Astrocyte of the cerebellum (primary cell): ENCODE measurements at regions not wholly inside any gene's neighbourhood (a gene's known extent, or its start where the extent isn't known, plus 50 kb on each side); places are given as distances from the start of the nearest gene placed in this dataset.

Source experiments
- DNase-seq: peaks from one replicate; pipeline ENCODE4 v3.0.0-alpha.2; 2011; ENCODE audit warnings: low read depth
- H3K4me3 ChIP-seq: 2 replicates; pipeline ENCODE4 v1.5.1; 2011; ENCODE audit warnings: mild to moderate bottlenecking, low read depth, low read length, moderate library complexity
- in situ Hi-C: cut with HindIII; loops from 2 replicates; pipeline ENCODE4 v1.10.0; 2017; ENCODE audit warnings: low sequenced_read_pairs
- TF ChIP-seq, protein P1 (sequence below): IDR thresholded peaks from 2 replicates; pipeline ENCODE4 v1.5.1; 2012; ENCODE audit warnings: low read length, low read depth, moderate library complexity, mild to moderate bottlenecking; ENCODE audit errors: missing control alignments

DNA sequence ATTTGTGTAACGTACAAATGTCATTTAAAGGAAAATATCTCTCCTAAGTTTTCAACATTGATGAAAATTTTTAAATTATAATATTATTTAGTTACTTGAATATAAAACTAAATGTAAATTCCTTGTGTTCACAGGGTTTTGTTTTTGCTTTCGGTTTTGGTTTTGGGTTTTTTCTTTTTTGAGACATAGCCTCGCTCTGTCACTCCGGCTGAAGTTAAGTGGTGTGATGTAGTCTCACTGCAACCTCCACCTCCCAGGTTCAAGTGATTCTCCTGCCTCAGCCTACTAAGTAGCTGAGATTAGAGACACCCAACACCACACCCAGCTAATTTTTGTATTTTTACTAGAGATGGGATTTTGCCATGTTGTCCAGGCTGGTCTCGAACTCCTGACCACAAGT lies 79.3 kb upstream of the TCF12 start:
- TF ChIP-seq, protein P1, sequence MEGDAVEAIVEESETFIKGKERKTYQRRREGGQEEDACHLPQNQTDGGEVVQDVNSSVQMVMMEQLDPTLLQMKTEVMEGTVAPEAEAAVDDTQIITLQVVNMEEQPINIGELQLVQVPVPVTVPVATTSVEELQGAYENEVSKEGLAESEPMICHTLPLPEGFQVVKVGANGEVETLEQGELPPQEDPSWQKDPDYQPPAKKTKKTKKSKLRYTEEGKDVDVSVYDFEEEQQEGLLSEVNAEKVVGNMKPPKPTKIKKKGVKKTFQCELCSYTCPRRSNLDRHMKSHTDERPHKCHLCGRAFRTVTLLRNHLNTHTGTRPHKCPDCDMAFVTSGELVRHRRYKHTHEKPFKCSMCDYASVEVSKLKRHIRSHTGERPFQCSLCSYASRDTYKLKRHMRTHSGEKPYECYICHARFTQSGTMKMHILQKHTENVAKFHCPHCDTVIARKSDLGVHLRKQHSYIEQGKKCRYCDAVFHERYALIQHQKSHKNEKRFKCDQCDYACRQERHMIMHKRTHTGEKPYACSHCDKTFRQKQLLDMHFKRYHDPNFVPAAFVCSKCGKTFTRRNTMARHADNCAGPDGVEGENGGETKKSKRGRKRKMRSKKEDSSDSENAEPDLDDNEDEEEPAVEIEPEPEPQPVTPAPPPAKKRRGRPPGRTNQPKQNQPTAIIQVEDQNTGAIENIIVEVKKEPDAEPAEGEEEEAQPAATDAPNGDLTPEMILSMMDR: no peak
- no peak overlapping the region for H3K4me3 ChIP-seq
- no peak for DNase-seq
- in situ Hi-C loops: no loop called here

DNA sequence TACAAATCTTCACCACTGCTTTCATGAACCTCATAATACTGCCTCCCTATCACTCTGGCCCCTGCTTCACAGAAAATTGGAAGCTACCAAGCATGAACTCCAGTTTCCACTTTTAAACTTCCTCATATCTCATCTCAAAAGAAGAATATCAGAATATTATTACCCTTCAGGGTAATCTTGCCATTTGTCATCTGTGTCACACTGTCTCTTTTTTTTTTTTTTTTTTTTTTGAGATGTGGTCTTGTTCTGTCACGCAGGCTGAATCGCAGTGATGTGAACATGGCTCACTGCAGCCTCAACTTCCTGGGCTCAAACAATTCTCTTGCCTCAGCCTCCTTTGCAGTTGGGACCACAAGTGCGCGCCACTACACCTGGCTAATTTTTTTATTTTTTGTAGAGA lies 80.4 kb upstream of the TCF12 start:
- TF ChIP-seq, protein P1: no peak
- DNase-seq: no peak
- in situ Hi-C loops: no loop called here
- no peak overlapping the region for H3K4me3 ChIP-seq

DNA sequence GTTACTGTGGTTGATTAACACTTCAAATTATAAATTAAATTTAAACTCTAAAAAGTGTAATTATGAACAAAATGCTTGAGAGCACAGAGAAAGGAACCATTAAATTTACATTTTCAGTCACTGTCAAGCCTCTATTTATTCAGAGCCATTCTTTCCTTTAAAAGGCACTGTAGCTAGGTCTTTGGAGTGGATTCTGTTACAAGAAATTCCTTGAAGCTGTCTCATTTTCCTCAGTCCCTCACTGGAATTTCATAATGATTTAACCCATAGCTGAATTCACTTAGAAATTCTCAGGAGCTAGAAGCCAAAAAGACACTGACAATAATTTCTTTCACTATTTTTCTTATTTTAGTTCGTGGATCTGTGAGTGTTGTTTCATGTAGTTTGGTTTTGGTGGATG lies 81.2 kb upstream of the TCF12 start:
- no peak for DNase-seq
- H3K4me3 ChIP-seq: no peak overlapping the region
- in situ Hi-C loops: no loop called here
- TF ChIP-seq, protein P1: no peak

DNA sequence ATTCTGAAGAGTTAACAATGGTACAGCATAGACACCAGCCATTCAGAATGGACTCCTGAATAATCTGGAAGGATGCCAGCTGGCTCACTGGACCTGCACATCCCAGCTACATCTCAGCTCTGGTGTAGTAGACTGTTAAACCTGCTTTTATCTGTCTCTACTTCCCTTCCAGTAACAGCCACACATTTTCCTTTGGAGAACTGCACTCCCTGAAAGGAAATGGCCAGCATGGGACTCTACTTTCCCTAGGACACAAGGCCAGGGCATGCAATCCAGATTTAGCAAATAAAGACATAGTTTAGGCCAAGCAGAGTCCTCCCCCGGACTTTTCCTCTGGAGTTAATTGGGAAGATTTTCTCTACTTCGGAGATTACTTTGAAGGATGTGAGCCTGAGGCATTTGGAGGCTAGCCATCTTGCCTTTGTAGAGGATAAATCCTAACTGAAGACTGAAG lies 82.7 kb upstream of the TCF12 start:
- DNase-seq: no peak
- in situ Hi-C loops: no loop called here
- TF ChIP-seq, protein P1: no peak
- no peak overlapping the region for H3K4me3 ChIP-seq

DNA sequence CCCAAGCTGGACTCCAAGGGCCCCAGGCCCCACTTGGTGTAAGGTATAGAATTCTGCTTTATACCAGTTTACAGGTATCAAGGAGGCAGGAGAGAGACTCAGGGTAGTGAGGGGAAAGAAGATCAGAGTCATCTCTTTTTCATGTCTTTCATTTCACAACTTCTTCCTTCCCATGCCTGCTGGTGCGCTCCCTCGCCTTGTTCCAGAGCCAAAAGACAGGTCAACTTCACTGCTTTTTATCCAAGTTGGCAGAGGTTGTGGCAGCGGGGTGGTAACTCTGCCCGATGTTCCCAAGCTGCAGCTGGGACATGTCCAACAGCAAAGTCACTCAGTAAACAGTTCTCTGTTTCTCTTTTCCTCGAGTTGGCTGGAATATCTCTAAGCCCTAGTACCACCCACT lies 86.3 kb upstream of the TCF12 start:
- TF ChIP-seq, protein P1: no peak
- in situ Hi-C loops: no loop called here
- H3K4me3 ChIP-seq: no peak overlapping the region
- no peak for DNase-seq

DNA sequence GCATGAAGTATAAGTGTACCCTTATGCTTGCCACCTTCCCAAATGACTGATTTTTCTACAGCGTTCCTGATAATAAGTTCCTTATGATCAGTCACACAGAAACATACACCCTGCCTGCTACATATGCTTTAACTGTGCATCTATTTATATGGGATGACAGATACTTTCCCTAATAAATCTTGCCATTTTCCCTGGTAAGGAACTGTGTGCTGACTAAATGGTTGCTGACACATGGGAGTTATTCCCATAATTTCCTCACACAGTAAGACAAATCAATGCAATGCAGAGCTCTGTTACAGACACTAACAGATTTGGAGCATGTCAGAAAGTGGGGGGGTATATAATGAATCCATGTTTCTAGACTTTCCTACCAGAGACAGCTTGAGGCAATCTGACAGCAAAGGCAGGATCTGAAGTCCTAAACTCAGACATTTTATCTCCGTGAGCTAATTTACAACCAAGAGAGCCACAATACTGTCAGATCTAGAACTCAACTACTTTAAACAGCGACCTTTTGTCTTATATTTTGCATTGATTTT lies 86.9 kb upstream of the TCF12 start:
- no peak overlapping the region for H3K4me3 ChIP-seq
- no peak for DNase-seq
- TF ChIP-seq, protein P1: no peak
- in situ Hi-C loops: no loop called here

DNA sequence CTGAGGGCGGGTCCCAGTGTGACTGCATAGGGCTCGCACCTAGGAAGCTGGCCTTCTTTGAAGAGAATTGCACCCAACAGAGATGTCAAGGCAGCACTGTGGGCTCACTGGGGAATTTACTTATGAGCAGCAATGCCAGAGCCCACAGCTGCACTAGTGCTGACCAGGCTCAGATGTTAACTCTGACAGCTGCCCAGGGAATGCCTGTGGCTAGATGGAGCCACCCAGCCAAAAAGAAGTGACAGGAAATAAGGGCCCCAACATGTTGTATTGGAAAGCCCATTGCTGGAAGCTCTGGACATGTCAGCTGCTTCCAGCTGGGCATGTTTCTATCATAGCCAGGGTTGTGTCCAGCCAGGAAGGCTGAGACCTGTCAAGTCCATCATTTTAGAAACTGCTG lies 90.9 kb upstream of the ZNF280D start:
- no peak for DNase-seq
- in situ Hi-C loops: no loop called here
- H3K4me3 ChIP-seq: no peak overlapping the region
- TF ChIP-seq, protein P1: no peak
